GM21360 (cell line): ENCODE measurements at regions not wholly inside any gene's neighbourhood (a gene's known extent, or its start where the extent isn't known, plus 50 kb on each side); places are given as distances from the start of the nearest gene placed in this dataset.

ENCODE experiments used
- ATAC-seq: cut with Tn5 transposase; IDR thresholded peaks from one replicate; pipeline ENCODE4 v1.9.1; 2021; ENCODE audit warnings: mild to moderate bottlenecking, moderate library complexity; ENCODE audit not compliant: unreplicated experiment

DNA sequence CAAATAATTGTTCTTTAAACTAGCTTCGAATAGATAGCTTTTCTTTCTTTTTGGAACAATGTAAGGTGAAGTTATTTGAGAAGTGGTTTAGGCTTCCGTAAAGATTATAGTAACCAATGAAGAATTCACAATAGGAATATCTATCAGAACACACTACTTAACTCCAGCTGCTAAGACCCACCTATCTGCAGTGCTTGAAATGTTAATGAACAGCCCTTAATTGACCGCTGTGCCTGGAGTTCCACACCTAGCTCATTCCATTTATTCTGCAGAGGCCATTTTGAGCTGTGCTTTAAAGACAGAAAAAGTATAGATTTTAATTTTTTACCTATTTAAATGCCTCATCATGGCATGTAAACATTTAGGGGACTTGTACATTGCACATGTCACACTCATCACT, 83.3 kb upstream of the APCDD1 start:
- no peak for ATAC-seq

GRCh38 chr18:10374195-10374594, 80.2 kb upstream of the APCDD1 start:
- ATAC-seq, result no peak

DNA sequence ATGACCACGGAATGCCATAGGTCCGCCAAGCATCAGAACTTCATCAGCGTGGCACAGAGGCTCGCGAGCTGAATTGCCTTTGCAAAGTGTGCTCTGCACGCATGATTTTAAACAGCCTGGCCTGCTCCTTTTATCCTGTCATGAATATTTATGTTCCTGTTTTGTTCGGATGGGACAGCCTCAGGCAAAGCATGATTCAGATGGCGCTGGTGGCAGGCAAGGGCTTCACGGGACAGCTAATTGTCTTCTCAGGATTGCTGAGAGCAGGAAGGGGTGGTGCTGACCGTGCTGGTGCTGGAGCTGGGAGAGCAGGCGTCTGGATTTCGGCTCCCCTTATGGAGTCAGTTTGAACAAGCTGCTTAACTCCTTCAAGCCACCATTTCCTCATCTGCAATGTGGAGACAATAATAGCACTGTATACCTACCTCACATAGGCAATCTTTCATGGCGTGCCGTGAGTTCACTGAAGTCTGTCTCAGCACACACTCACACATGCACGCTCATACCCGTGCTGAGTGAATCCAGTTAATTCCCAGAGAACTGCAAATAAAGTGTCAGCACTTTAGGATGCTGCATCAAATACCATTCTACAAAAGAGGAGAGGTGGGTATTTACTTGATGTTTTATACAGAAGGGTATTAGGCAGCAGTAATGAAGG, 79.7 kb upstream of the APCDD1 start:
- no peak for ATAC-seq

- no peak for ATAC-seq
Measured at GRCh38 chr18:10376731-10377130, 77.7 kb upstream of the APCDD1 start.

DNA sequence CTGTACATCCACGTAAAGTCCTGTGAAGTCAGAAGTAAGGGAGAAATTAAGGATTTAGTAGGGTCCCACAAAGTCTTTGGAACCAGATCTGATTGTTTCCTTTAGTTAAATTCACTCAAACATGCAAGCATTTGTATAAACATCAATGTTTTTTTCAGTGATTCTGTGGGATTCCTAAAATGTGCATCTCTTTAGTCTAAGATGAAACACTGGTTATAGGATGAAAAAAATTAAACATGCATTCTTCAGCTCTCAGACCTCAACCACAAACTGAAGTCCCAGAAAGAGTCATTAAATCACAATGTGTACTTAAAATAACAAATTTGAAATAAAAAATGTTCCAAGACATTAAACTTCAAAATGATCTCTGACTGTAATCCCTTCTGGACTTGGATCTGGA, 76.5 kb upstream of the APCDD1 start:
- ATAC-seq, result no peak

- ATAC-seq, result no peak
Measured at GRCh38 chr18:10378688-10379420, 75.6 kb upstream of the APCDD1 start.

DNA sequence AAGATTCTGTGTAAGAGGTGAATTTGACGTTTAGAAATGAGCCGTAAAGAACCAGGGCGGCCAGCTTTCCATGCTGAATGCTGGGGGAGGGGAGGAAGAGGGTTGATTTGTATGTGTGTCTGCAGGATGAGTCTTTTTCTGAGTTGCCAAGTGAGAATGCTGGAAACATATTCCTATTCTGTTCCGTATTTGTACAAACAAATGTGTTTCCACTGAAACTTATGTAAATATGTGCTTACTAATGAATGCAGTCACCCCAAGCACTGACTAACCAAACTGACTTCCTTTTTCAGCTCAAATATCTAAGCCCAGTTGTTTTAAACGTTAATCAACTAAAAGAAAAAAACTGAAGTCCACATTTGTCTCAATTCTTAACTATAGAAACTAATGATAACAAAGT, 74.9 kb upstream of the APCDD1 start:
- ATAC-seq, result no peak

DNA sequence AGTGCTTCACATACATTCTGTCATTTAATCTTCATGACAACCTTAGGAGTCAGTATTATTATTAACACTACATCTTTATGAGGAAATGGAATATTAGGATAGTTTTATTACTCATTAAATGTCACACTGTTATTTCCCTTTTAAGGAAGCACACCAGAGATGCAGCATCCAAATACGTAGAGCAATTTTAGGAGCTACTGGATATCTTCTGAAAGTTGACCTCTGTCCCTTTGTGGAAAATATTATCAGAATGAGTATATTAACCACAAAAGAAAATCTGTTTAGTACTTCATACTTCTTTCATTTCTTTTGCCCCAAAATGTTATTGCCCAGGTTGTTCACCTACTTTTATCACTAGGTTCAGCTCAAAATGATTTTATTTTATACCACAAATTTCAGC, 72.9 kb upstream of the APCDD1 start:
- no peak for ATAC-seq

GRCh38 chr18:10381951-10382350, 72.5 kb upstream of the APCDD1 start:
- ATAC-seq, result no peak

- no peak for ATAC-seq
Measured at GRCh38 chr18:10386049-10386448, 68.4 kb upstream of the APCDD1 start.

GRCh38 chr18:10386956-10387355, 67.5 kb upstream of the APCDD1 start:
- ATAC-seq, result no peak

GRCh38 chr18:10387399-10387798, 67.0 kb upstream of the APCDD1 start:
- no peak for ATAC-seq

GRCh38 chr18:10388373-10388772, 66.1 kb upstream of the APCDD1 start:
- no peak for ATAC-seq

DNA sequence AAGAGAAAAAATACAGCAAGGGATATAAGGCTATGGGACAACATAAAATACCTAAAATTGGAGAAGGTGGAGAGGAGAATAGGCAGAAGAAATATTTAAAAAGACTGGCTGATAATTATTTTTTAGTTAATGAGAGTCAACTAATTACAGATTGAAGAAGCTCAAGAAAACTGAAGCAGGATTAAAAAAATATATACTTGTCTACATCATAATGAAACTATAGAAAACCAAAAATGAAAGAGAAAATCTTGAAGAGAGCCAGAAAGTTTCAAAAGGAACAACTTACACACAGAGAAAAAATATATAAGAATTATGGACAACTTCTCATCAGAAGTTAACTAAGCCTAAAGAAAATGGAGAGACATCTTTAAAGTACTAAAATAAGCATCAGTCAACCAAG, 62.9 kb upstream of the APCDD1 start:
- peak; percentile 50 for ATAC-seq

- no peak for ATAC-seq
Measured at GRCh38 chr18:10397004-10397403, 57.4 kb upstream of the APCDD1 start.

- no peak for ATAC-seq
Measured at GRCh38 chr18:10398571-10398970, 55.9 kb upstream of the APCDD1 start.

GRCh38 chr18:10399465-10399864, 55.0 kb upstream of the APCDD1 start:
- no peak for ATAC-seq

DNA sequence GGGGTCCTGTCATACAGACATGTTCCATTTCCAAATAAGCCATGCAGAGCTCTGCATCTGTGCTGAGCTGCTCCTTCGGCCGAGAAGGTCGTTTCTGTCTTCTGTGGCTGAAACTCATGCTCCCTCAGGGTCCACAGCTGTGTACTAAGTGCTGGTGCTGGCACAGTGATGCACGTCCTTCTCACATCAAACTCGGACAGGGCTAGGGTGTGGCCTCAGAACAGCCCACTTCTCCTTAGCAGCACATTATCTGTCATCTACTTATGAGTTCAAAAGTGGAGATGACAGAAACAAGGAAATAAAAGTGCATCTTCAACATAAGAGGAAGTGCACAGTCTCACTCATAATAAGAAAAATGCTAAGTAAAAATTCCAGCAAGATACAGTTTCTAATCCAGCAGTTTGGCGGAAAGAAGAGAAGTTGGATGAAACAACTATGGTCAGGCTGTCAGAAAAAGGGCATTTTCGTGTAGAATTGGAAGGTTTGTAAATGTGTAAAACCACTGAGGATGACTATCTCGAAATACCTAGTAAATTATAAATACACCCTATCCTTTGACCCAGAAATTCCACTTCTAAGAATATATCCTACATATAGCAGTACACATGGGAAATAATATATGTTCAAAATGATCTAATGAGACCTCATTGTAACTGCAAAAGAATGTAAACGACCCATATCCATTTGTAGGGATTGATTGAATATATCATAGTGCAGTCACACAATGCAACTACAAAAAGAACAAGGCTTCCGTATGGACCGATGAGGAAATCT, 53.7 kb upstream of the APCDD1 start:
- no peak for ATAC-seq

- ATAC-seq, result no peak
Measured at GRCh38 chr18:10401521-10401920, 52.9 kb upstream of the APCDD1 start.

GRCh38 chr18:10401930-10402329, 52.5 kb upstream of the APCDD1 start:
- no peak for ATAC-seq

- ATAC-seq, result no peak
Measured at GRCh38 chr18:10402871-10403559, 51.4 kb upstream of the APCDD1 start.
